ENCODE measurements at regions not wholly inside any gene's neighbourhood (a gene's known extent, or its start where the extent isn't known, plus 50 kb on each side); places are given as distances from the start of the nearest gene placed in this dataset.

- no peak for DNase-seq (ENCODE audit: low read depth in 2 of 3, low spot score in 2 of 3)
These were observed 72.8 kb upstream of the BOD1 start for GRCh38 chr5:173689171-173689736.

GRCh38 chr5:173689737-173690360 lies 73.4 kb upstream of the BOD1 start:
- DNase-seq (ENCODE audit: low read depth in 2 of 3, low spot score in 2 of 3), result peak in 2 of 3 donors; percentile 26 to 63

GRCh38 chr5:173691931-173692330 lies 75.5 kb upstream of the BOD1 start:
- no peak for DNase-seq (ENCODE audit: low read depth in 2 of 3, low spot score in 2 of 3)

- DNase-seq (ENCODE audit: low read depth in 2 of 3, low spot score in 2 of 3), result no peak
These were observed 77.2 kb upstream of the BOD1 start for GRCh38 chr5:173693670-173694069.

- DNase-seq (ENCODE audit: low read depth in 2 of 3, low spot score in 2 of 3), result no peak
These were observed 79.8 kb upstream of the BOD1 start for GRCh38 chr5:173696216-173696615.

- no peak for DNase-seq (ENCODE audit: low read depth in 2 of 3, low spot score in 2 of 3)
These were observed 81.6 kb upstream of the BOD1 start for GRCh38 chr5:173697931-173698579.

GRCh38 chr5:173699966-173700365 lies 83.5 kb upstream of the BOD1 start:
- no peak for DNase-seq (ENCODE audit: low read depth in 2 of 3, low spot score in 2 of 3)

GRCh38 chr5:173703466-173703865 lies 87.0 kb upstream of the BOD1 start:
- DNase-seq (ENCODE audit: low read depth in 2 of 3, low spot score in 2 of 3), result no peak

- DNase-seq (ENCODE audit: low read depth in 2 of 3, low spot score in 2 of 3), result no peak
These were observed 88.4 kb upstream of the BOD1 start for GRCh38 chr5:173704615-173705511.

GRCh38 chr5:173705512-173706044 lies 89.1 kb upstream of the BOD1 start:
- DNase-seq (ENCODE audit: low read depth in 2 of 3, low spot score in 2 of 3), result no peak

- no peak for DNase-seq (ENCODE audit: low read depth in 2 of 3, low spot score in 2 of 3)
These were observed 90.2 kb upstream of the BOD1 start for GRCh38 chr5:173706700-173707099.

- peak in 1 of 3 donors; percentile 19 for DNase-seq (ENCODE audit: low read depth in 2 of 3, low spot score in 2 of 3)
These were observed 90.9 kb upstream of the BOD1 start for GRCh38 chr5:173707392-173707791.

GRCh38 chr5:173709145-173709544 lies 92.7 kb upstream of the BOD1 start:
- DNase-seq (ENCODE audit: low read depth in 2 of 3, low spot score in 2 of 3), result no peak

- no peak for DNase-seq (ENCODE audit: low read depth in 2 of 3, low spot score in 2 of 3)
These were observed 93.3 kb upstream of the BOD1 start for GRCh38 chr5:173709761-173710160.

- DNase-seq (ENCODE audit: low read depth in 2 of 3, low spot score in 2 of 3), result no peak
These were observed 94.1 kb upstream of the BOD1 start for GRCh38 chr5:173710528-173710927.

- DNase-seq (ENCODE audit: low read depth in 2 of 3, low spot score in 2 of 3), result no peak
These were observed 95.0 kb upstream of the BOD1 start for GRCh38 chr5:173711466-173711865.

GRCh38 chr5:173712609-173713175 lies 96.2 kb upstream of the BOD1 start:
- DNase-seq (ENCODE audit: low read depth in 2 of 3, low spot score in 2 of 3), result no peak

- no peak for DNase-seq (ENCODE audit: low read depth in 2 of 3, low spot score in 2 of 3)
These were observed 98.3 kb upstream of the BOD1 start for GRCh38 chr5:173714551-173715428.

GRCh38 chr5:173715607-173716006 lies 99.2 kb upstream of the BOD1 start:
- DNase-seq (ENCODE audit: low read depth in 2 of 3, low spot score in 2 of 3), result no peak

All from hematopoietic multipotent progenitor cell (in vitro differentiated cells).